Fibroblast of lung (primary cell): ENCODE measurements at regions not wholly inside any gene's neighbourhood (a gene's known extent, or its start where the extent isn't known, plus 50 kb on each side); places are given as distances from the start of the nearest gene placed in this dataset.

Experiments
- EZH2 ChIP-seq: IDR thresholded peaks from 2 replicates; pipeline ENCODE4 v1.5.1; 2012; ENCODE audit warnings: low read length, control low read depth, mild to moderate bottlenecking; ENCODE audit errors: missing control alignments
- TF ChIP-seq, protein P1 (sequence below), 2 donors: IDR thresholded peaks in 1 of 2; conservative IDR thresholded peaks in 1 of 2; 1 replicate in 1 of 2; 2 replicates in 1 of 2; pipeline ENCODE4 v1.5.1; 2011 to 2012; ENCODE audit warnings: low read length in 2 of 2, control low read depth in 1 of 2, inconsistent platforms in 1 of 2, low read depth in 1 of 2, mild to moderate bottlenecking in 1 of 2

DNA sequence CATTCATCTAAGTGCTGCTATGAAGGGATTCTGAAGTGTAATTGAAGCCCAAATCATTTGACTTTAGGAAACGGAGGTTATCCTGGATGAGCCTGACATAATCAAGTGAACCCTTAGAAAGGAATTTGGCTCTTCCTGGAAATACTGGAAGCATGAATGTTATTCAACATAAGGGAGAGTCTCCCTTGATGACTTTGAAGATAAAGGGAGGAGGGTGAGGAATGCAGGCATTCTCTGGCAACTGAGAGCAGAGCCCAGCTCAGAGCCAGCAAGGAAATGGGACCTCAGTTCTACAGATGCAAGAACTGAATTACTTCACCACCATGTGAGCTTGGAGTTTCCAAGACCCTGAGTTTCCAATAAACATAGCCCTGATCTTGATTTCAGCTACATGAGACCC lies 168.2 kb downstream of the DLL1 start:
- TF ChIP-seq, protein P1, sequence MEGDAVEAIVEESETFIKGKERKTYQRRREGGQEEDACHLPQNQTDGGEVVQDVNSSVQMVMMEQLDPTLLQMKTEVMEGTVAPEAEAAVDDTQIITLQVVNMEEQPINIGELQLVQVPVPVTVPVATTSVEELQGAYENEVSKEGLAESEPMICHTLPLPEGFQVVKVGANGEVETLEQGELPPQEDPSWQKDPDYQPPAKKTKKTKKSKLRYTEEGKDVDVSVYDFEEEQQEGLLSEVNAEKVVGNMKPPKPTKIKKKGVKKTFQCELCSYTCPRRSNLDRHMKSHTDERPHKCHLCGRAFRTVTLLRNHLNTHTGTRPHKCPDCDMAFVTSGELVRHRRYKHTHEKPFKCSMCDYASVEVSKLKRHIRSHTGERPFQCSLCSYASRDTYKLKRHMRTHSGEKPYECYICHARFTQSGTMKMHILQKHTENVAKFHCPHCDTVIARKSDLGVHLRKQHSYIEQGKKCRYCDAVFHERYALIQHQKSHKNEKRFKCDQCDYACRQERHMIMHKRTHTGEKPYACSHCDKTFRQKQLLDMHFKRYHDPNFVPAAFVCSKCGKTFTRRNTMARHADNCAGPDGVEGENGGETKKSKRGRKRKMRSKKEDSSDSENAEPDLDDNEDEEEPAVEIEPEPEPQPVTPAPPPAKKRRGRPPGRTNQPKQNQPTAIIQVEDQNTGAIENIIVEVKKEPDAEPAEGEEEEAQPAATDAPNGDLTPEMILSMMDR (conservative IDR thresholded peaks at IDR 0.05 in 1 of 2, IDR thresholded peaks at IDR 0.05 in 1 of 2; ENCODE audit: low read depth in 1 of 2, low read length in 2 of 2), result no peak
- no peak for TF ChIP-seq EZH2
